SK-N-SH treated with all-trans-retinoic acid at 6 μM for 48 hours (cell line): ENCODE measurements at regions not wholly inside any gene's neighbourhood (a gene's known extent, or its start where the extent isn't known, plus 50 kb on each side); places are given as distances from the start of the nearest gene placed in this dataset.

Experiments used
- ARNTL ChIP-seq: fragments of 450-650 bp; formaldehyde crosslinking; IDR thresholded peaks from 2 replicates; pipeline ENCODE4 v1.5.0; 2020; ENCODE audit warnings: low read depth, mild to moderate bottlenecking, moderate library complexity, borderline replicate concordance
- CREB5 ChIP-seq: fragments of 250-450 bp; sonication (Bioruptor Pico); IDR thresholded peaks from 2 replicates; pipeline ENCODE4 v1.5.1; 2020; ENCODE audit warnings: low read depth, mild to moderate bottlenecking, moderate library complexity
- ISL1 ChIP-seq: fragments of 250-450 bp; sonication (Bioruptor Pico); IDR thresholded peaks from 2 replicates; pipeline ENCODE4 v2.1.2; 2022; ENCODE audit warnings: mild to moderate bottlenecking, moderate library complexity
- OSR1 ChIP-seq: fragments of 250-450 bp; sonication (Bioruptor Pico); IDR thresholded peaks from 2 replicates; pipeline ENCODE4 v1.8.0; 2022; ENCODE audit warnings: moderate library complexity, mild to moderate bottlenecking, inconsistent platforms
- PPARA ChIP-seq: fragments of 250-450 bp; sonication (Bioruptor Pico); IDR thresholded peaks from 2 replicates; pipeline ENCODE4 v1.5.0; 2020; ENCODE audit warnings: mild to moderate bottlenecking, borderline replicate concordance
- RARB ChIP-seq: fragments of 250-450 bp; sonication (Bioruptor Pico); IDR thresholded peaks from 2 replicates; pipeline ENCODE4 v1.8.0; 2021; ENCODE audit warnings: mild to moderate bottlenecking, moderate library complexity
- ZFP3 ChIP-seq: fragments of 250-450 bp; sonication (Bioruptor Pico); IDR thresholded peaks from 2 replicates; pipeline ENCODE4 v1.5.0; 2020; ENCODE audit warnings: mild to moderate bottlenecking, moderate library complexity
- ZFP30 ChIP-seq: fragments of 450-650 bp; formaldehyde crosslinking; IDR thresholded peaks from 2 replicates; pipeline ENCODE4 v1.5.0; 2022; ENCODE audit warnings: mild to moderate bottlenecking, moderate library complexity
- ZNF565 ChIP-seq: fragments of 450-650 bp; formaldehyde crosslinking; conservative IDR thresholded peaks from 2 replicates; pipeline ENCODE4 v1.5.0; 2020; ENCODE audit warnings: low read depth, mild to moderate bottlenecking, moderate library complexity

- TF ChIP-seq RARB (CRISPR knock-in tag) (no peak), ARNTL (CRISPR knock-in tag) (no peak), OSR1 (no peak), ISL1 (CRISPR knock-in tag) (no peak), PPARA (CRISPR knock-in tag) (no peak), ZNF565 (CRISPR knock-in tag) (no peak), CREB5 (CRISPR knock-in tag) (no peak), ZFP30 (CRISPR knock-in tag) (no peak), ZFP3 (CRISPR knock-in tag) (no peak)
Observed at GRCh38 chr12:89179245-89179644, 173.1 kb downstream of the DUSP6 start.
